HepG2 (cell line): ENCODE measurements at regions not wholly inside any gene's neighbourhood (a gene's known extent, or its start where the extent isn't known, plus 50 kb on each side); places are given as distances from the start of the nearest gene placed in this dataset.

Source experiments
- ATAC-seq: fragments of 200-7000 bp; cut with Tn5 transposase; 3 replicates; pipeline ENCODE4 v1.9.1; 2020; ENCODE audit warnings: mild to moderate bottlenecking, moderate library complexity
- BruUV-seq: library from RNA; stranded (reverse); fragments of 400-500 nt; replicated peaks from 2 replicates; lab custom pipeline; 2021; lab: Mats Ljungman, UMichigan
- CTCF ChIA-PET: fragments of 300-600 bp; formaldehyde crosslinking; extraction: SDS; loops from one replicate; lab custom pipeline; 2021; ENCODE audit warnings: low total read pairs, inconsistent platforms, low intra/inter-chr PET ratio; lab: Yijun Ruan, JAX
- POLR2A ChIA-PET: fragments of 350-600 bp; sonication (Branson Sonifier 250); formaldehyde crosslinking; loops from one replicate; lab custom pipeline; 2020; ENCODE audit warnings: antibody characterized with exemption, inconsistent platforms; lab: Yijun Ruan, JAX
- DNase-seq: peaks from one replicate; pipeline ENCODE4 v3.0.0-alpha.2; 2015; ENCODE audit warnings: low spot score
- FAIRE-seq: peaks from 3 replicates; lab custom pipeline; 2011; peaks lifted over from hg19 to GRCh38; lab: Jason Lieb, UNC
- H2AFZ ChIP-seq: one replicate; pipeline ENCODE4 v1.6.1; 2011; ENCODE audit warnings: low read length, inconsistent platforms
- H3K27ac ChIP-seq: fragments of 300-600 bp; 3 replicates; pipeline ENCODE4 v1.8.0; 2011; ENCODE audit warnings: mixed run types, mild to moderate bottlenecking, mixed read lengths, low read length, inconsistent platforms; ENCODE audit not compliant: insufficient read depth; ENCODE audit errors: extremely low read length
- H3K27me3 ChIP-seq, 2 experiments: fragments of 200-600 bp in 1 of 2; 2 replicates in 1 of 2; 3 replicates in 1 of 2; pipeline versions ENCODE4 v1.6.0 to v1.8.0; 2011; ENCODE audit warnings: low read length in 2 of 2, mild to moderate bottlenecking in 2 of 2, moderate library complexity in 2 of 2, inconsistent platforms in 1 of 2; ENCODE audit not compliant: insufficient read depth in 2 of 2, control insufficient read depth in 1 of 2
- H3K36me3 ChIP-seq, 2 experiments: fragments of 200-600 bp in 1 of 2; replicated peaks in 1 of 2; 2 replicates in 1 of 2; 3 replicates in 1 of 2; pipeline versions ENCODE4 v1.5.1 to v1.8.0; 2011; ENCODE audit warnings: low read length in 2 of 2, inconsistent platforms in 1 of 2; ENCODE audit not compliant: insufficient read depth in 2 of 2, control insufficient read depth in 1 of 2
- H3K4me1 ChIP-seq: 2 replicates; pipeline ENCODE4 v1.5.1; 2012; ENCODE audit warnings: low read length, inconsistent platforms; ENCODE audit not compliant: insufficient read depth
- H3K4me2 ChIP-seq: 2 replicates; pipeline ENCODE4 v1.6.0; 2011; ENCODE audit warnings: low read depth, low read length, inconsistent platforms
- H3K4me3 ChIP-seq, 3 experiments: fragments of 200-600 bp in 1 of 3; sonication (generic), shearing (Covaris generic) in 1 of 3; replicated peaks in 1 of 3; 2 replicates each; pipeline ENCODE4 v1.5.1; 2011 to 2016; ENCODE audit warnings: low read length in 3 of 3, inconsistent platforms in 2 of 3, low read depth in 2 of 3, mild to moderate bottlenecking in 2 of 3, control low read depth in 1 of 3, mixed read lengths in 1 of 3; ENCODE audit not compliant: insufficient read depth in 1 of 3
- H3K79me2 ChIP-seq: one replicate; pipeline ENCODE4 v1.6.1; 2011; ENCODE audit warnings: low read length, inconsistent platforms; ENCODE audit not compliant: insufficient read depth
- H3K9ac ChIP-seq: 2 replicates; pipeline ENCODE4 v1.6.0; 2011; ENCODE audit warnings: mild to moderate bottlenecking, low read depth, low read length, inconsistent platforms; ENCODE audit not compliant: insufficient read depth
- H3K9me3 ChIP-seq: 2 replicates; pipeline ENCODE4 v1.5.1; 2012; ENCODE audit warnings: mild to moderate bottlenecking, low read length
- H4K20me1 ChIP-seq: 2 replicates; pipeline ENCODE4 v1.6.0; 2011; ENCODE audit warnings: inconsistent platforms, mild to moderate bottlenecking, low read length, moderate library complexity; ENCODE audit not compliant: insufficient read depth
- CBFB ChIP-seq: sonication (generic); formaldehyde crosslinking; IDR thresholded peaks from 2 replicates; pipeline ENCODE4 v1.4.0; 2020; ENCODE audit warnings: missing genetic modification reagents
- FOSL2 ChIP-seq: sonication (generic); formaldehyde crosslinking; IDR thresholded peaks from 2 replicates; pipeline ENCODE4 v1.4.0; 2020; ENCODE audit warnings: missing genetic modification reagents
- GATA4 ChIP-seq: sonication (generic); IDR thresholded peaks from 2 replicates; pipeline ENCODE4 v1.6.1; 2016; ENCODE audit warnings: antibody characterized with exemption, low read depth, borderline replicate concordance
- GTF3A ChIP-seq: sonication (generic); formaldehyde crosslinking; conservative IDR thresholded peaks from 2 replicates; pipeline ENCODE4 v1.4.0; 2020; ENCODE audit warnings: mild to moderate bottlenecking, missing genetic modification reagents
- HOXA7 ChIP-seq: sonication (generic); formaldehyde crosslinking; IDR thresholded peaks from 2 replicates; pipeline ENCODE4 v1.8.1; 2022; ENCODE audit warnings: mild to moderate bottlenecking, missing genetic modification reagents, moderate library complexity
- MLLT10 ChIP-seq: sonication (generic); formaldehyde crosslinking; IDR thresholded peaks from 2 replicates; pipeline ENCODE4 v1.4.0; 2020; ENCODE audit warnings: missing genetic modification reagents
- NFKB2 ChIP-seq: sonication (generic); formaldehyde crosslinking; IDR thresholded peaks from 2 replicates; pipeline ENCODE4 v1.4.0; 2020; ENCODE audit warnings: missing genetic modification reagents, borderline replicate concordance
- RFXAP ChIP-seq: sonication (generic); formaldehyde crosslinking; IDR thresholded peaks from 2 replicates; pipeline ENCODE4 v1.4.0; 2020; ENCODE audit warnings: missing genetic modification reagents, borderline replicate concordance
- SIN3B ChIP-seq: fragments of 150-350 bp; IDR thresholded peaks from 2 replicates; pipeline ENCODE4 v1.6.1; 2014; ENCODE audit warnings: low read length
- ZMYM3 ChIP-seq: sonication (generic); formaldehyde crosslinking; IDR thresholded peaks from 2 replicates; pipeline ENCODE4 v1.5.1; 2020; ENCODE audit warnings: mild to moderate bottlenecking, missing genetic modification reagents
- ZNF260 ChIP-seq: sonication (generic); formaldehyde crosslinking; IDR thresholded peaks from 2 replicates; pipeline ENCODE4 v1.4.0; 2020; ENCODE audit warnings: missing genetic modification reagents, low read depth, mild to moderate bottlenecking, borderline replicate concordance
- ZNF329 ChIP-seq: sonication (generic); formaldehyde crosslinking; IDR thresholded peaks from 2 replicates; pipeline ENCODE4 v1.9.0; 2021; ENCODE audit warnings: low read depth, mild to moderate bottlenecking, missing genetic modification reagents
- ZNF367 ChIP-seq: sonication (generic); formaldehyde crosslinking; IDR thresholded peaks from 2 replicates; pipeline ENCODE4 v1.4.0; 2020; ENCODE audit warnings: missing genetic modification reagents, borderline replicate concordance
- ZNF468 ChIP-seq: sonication (generic); formaldehyde crosslinking; IDR thresholded peaks from 2 replicates; pipeline ENCODE4 v1.8.0; 2022; ENCODE audit warnings: mild to moderate bottlenecking, moderate library complexity, missing genetic modification reagents
- ZNF761 ChIP-seq: sonication (generic); formaldehyde crosslinking; conservative IDR thresholded peaks from 2 replicates; pipeline ENCODE4 v1.4.0; 2020; ENCODE audit warnings: mild to moderate bottlenecking, missing genetic modification reagents
- WGBS: methylation state at CpG from one replicate; pipeline ENCODE4 v1.1.6; 2017; ENCODE audit warnings: low lambda C conversion rate; 5-methylcytosine and 5-hydroxymethylcytosine counted together
- in situ Hi-C: cut with HindIII; loops from 2 replicates; pipeline ENCODE4 v1.10.0; 2017; ENCODE audit warnings: low pct_unique_long_range_greater_than_20kb; ENCODE audit not compliant: extremely low pct_ligation_motif_present
- intact Hi-C: fragments of 100-400 bp; cut with micrococcal nuclease; formaldehyde crosslinking; loops from one replicate; pipeline ENCODE4 v1.10.0; 2022; ENCODE audit not compliant: unreplicated experiment
- TF ChIP-seq, protein P1 (sequence below): sonication (generic); formaldehyde crosslinking; IDR thresholded peaks from 2 replicates; pipeline ENCODE4; 2020; ENCODE audit warnings: missing genetic modification reagents, mild to moderate bottlenecking, borderline replicate concordance
- TF ChIP-seq, protein P2 (sequence below): sonication (generic); formaldehyde crosslinking; IDR thresholded peaks from 2 replicates; pipeline ENCODE4 v1.5.0; 2020; ENCODE audit warnings: missing genetic modification reagents

DNA sequence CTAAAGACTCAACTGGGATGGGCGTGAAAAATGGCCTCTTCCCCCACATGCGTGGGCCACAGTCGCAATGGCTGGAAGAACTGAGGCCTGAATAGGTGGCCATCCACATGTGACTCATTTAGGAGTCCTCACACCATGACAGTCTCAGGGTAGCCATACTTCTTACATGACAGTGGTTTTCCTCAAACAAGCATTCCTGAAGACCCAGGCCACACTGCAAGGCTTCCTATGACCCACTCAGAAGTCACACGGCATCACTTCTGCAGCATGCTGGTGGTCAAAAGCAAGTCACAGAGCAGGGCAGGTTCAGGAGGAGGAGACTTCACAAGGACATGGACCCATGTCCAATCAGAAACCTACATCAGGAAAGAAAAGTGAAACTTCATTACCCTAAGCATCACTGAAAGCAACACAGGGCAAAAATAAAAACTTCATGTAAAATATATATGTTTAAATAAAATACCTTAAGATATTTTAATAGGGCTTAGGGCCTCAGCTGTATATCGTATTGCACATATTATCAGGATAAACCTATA is 257.1 kb downstream of the OPA1 start:
- Histone ChIP-seq H3K4me3 (no peak overlapping the region), H3K27ac (no peak overlapping the region), H2AFZ (no peak overlapping the region), H3K9ac (no peak overlapping the region), H3K4me1 (peaks cover 29% of the 10 kb centered on the region), H3K36me3 (no peaks in the 10 kb centered on the region), H4K20me1 (no peaks in the 10 kb centered on the region), H3K4me2 (no peak overlapping the region), H3K79me2 (no peaks in the 10 kb centered on the region), H3K27me3 (peaks cover 0 to 32% of the 10 kb centered on the region in 2 experiments; a peak in 3 of 5 replicates), H3K9me3 (no peaks in the 10 kb centered on the region)
- DNase-seq (no peak), ATAC-seq (no peak), FAIRE-seq (no peak)
- 57% methylated on average over 5 of the region's 5 CpGs for WGBS
- TF ChIP-seq ZNF468 (CRISPR knock-in tag) (no peak), MLLT10 (CRISPR knock-in tag) (no peak)
- intact Hi-C loops, result no loop called here
- in situ Hi-C loops, result no loop called here
- ChIA-PET POLR2A (no interaction called here), CTCF (no interaction called here)
- no TSS peak for BruUV-seq

DNA sequence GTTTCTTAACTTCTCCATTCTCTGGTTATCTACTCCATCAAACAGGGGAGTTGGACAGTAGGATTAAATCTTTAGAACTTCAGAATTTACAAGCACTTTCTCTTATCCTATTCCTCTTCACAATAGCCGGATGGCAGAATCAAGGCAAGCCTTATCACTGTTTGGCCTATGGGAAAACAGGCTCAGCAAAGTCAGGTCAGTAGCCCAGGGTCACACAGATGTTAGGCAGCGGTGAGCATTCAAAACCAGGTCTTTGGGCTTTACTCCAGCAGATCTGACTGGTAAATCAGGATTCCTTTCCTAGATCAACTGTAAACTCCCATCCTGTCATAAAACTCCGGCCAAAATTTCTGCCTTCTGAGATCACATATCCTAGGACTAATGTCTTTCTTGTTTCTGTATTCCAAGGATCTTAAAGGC is 258.4 kb downstream of the OPA1 start:
- no peaks in the 10 kb centered on the region for H3K36me3 ChIP-seq
- H3K9ac ChIP-seq, result no peak overlapping the region
- in situ Hi-C loops (no loop called here), intact Hi-C loops (no loop called here)
- no peak for DNase-seq
- no peak for ATAC-seq
- peaks cover 17% of the 10 kb centered on the region for H3K4me1 ChIP-seq
- no peaks in the 10 kb centered on the region for H3K9me3 ChIP-seq
- no peak overlapping the region for H3K4me2 ChIP-seq
- 14% methylated on average over 3 of the region's 3 CpGs for WGBS
- no peak overlapping the region for H3K27ac ChIP-seq
- no peaks in the 10 kb centered on the region for H3K79me2 ChIP-seq
- no peak overlapping the region for H3K4me3 ChIP-seq
- ChIA-PET CTCF (no interaction called here), POLR2A (no interaction called here)
- peaks cover 0 to 32% of the 10 kb centered on the region in 2 experiments; a peak in 3 of 5 replicates for H3K27me3 ChIP-seq
- H4K20me1 ChIP-seq, result no peaks in the 10 kb centered on the region
- FAIRE-seq, result no peak
- no TSS peak for BruUV-seq
- no peak overlapping the region for H2AFZ ChIP-seq
- TF ChIP-seq ZNF761 (CRISPR knock-in tag) (no peak), FOSL2 (CRISPR knock-in tag) (no peak), ZMYM3 (no peak), RFXAP (CRISPR knock-in tag) (no peak), NFKB2 (CRISPR knock-in tag) (no peak), ZNF329 (CRISPR knock-in tag) (no peak), SIN3B (no peak), HOXA7 (CRISPR knock-in tag) (no peak), ZNF260 (no peak), MLLT10 (CRISPR knock-in tag) (no peak), CBFB (no peak), GATA4 (no peak), GTF3A (CRISPR knock-in tag) (no peak), ZNF367 (CRISPR knock-in tag) (no peak)
- TF ChIP-seq, protein P1, sequence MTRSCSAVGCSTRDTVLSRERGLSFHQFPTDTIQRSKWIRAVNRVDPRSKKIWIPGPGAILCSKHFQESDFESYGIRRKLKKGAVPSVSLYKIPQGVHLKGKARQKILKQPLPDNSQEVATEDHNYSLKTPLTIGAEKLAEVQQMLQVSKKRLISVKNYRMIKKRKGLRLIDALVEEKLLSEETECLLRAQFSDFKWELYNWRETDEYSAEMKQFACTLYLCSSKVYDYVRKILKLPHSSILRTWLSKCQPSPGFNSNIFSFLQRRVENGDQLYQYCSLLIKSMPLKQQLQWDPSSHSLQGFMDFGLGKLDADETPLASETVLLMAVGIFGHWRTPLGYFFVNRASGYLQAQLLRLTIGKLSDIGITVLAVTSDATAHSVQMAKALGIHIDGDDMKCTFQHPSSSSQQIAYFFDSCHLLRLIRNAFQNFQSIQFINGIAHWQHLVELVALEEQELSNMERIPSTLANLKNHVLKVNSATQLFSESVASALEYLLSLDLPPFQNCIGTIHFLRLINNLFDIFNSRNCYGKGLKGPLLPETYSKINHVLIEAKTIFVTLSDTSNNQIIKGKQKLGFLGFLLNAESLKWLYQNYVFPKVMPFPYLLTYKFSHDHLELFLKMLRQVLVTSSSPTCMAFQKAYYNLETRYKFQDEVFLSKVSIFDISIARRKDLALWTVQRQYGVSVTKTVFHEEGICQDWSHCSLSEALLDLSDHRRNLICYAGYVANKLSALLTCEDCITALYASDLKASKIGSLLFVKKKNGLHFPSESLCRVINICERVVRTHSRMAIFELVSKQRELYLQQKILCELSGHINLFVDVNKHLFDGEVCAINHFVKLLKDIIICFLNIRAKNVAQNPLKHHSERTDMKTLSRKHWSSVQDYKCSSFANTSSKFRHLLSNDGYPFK (CRISPR knock-in tag), result no peak
- TF ChIP-seq, protein P2, sequence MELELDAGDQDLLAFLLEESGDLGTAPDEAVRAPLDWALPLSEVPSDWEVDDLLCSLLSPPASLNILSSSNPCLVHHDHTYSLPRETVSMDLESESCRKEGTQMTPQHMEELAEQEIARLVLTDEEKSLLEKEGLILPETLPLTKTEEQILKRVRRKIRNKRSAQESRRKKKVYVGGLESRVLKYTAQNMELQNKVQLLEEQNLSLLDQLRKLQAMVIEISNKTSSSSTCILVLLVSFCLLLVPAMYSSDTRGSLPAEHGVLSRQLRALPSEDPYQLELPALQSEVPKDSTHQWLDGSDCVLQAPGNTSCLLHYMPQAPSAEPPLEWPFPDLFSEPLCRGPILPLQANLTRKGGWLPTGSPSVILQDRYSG, result no peak
